ENCODE measurements at regions not wholly inside any gene's neighbourhood (a gene's known extent, or its start where the extent isn't known, plus 50 kb on each side); places are given as distances from the start of the nearest gene placed in this dataset.
"Not testable (repeated sequence)": the region's sequence is repeated elsewhere in the genome, so short reads cannot be mapped to it uniquely, and the experiment has no call there.

- no peak for DNase-seq (ENCODE audit: low read depth in 2 of 2)
These were observed 1122.2 kb upstream of the CELF2 start for GRCh38 chr10:9895453-9895852.

- no peak for DNase-seq (ENCODE audit: low read depth in 2 of 2)
These were observed 1121.7 kb upstream of the CELF2 start for GRCh38 chr10:9895981-9896380.

- no peak for DNase-seq (ENCODE audit: low read depth in 2 of 2)
These were observed 1118.9 kb upstream of the CELF2 start for GRCh38 chr10:9898633-9899395.

- DNase-seq (ENCODE audit: low read depth in 2 of 2): no peak
These were observed 1116.9 kb upstream of the CELF2 start for GRCh38 chr10:9900751-9901150.

GRCh38 chr10:9901971-9902370 is 1115.7 kb upstream of the CELF2 start:
- no peak for DNase-seq (ENCODE audit: low read depth in 2 of 2)

- no peak for DNase-seq (ENCODE audit: low read depth in 2 of 2)
These were observed 1107.2 kb upstream of the CELF2 start for GRCh38 chr10:9910446-9910845.

GRCh38 chr10:9911488-9911887 is 1106.2 kb upstream of the CELF2 start:
- DNase-seq (ENCODE audit: low read depth in 2 of 2): no peak

- DNase-seq (ENCODE audit: low read depth in 2 of 2): no peak
These were observed 1103.7 kb upstream of the CELF2 start for GRCh38 chr10:9913876-9914514.

- no peak for DNase-seq (ENCODE audit: low read depth in 2 of 2)
These were observed 1096.1 kb upstream of the CELF2 start for GRCh38 chr10:9921544-9921943.

- DNase-seq (ENCODE audit: low read depth in 2 of 2): no peak
These were observed 1095.4 kb upstream of the CELF2 start for GRCh38 chr10:9922126-9922870.

GRCh38 chr10:9926003-9926402 is 1091.7 kb upstream of the CELF2 start:
- DNase-seq (ENCODE audit: low read depth in 2 of 2): no peak

GRCh38 chr10:9926881-9927280 is 1090.8 kb upstream of the CELF2 start:
- no peak for DNase-seq (ENCODE audit: low read depth in 2 of 2)

- no peak for DNase-seq (ENCODE audit: low read depth in 2 of 2)
These were observed 1078.0 kb upstream of the CELF2 start for GRCh38 chr10:9939716-9940115.

GRCh38 chr10:9944690-9945089 is 1073.0 kb upstream of the CELF2 start:
- DNase-seq (ENCODE audit: low read depth in 2 of 2): no peak

GRCh38 chr10:9950070-9950469 is 1067.6 kb upstream of the CELF2 start:
- no peak for DNase-seq (ENCODE audit: low read depth in 2 of 2)

GRCh38 chr10:9951481-9952257 is 1066.0 kb upstream of the CELF2 start:
- no peak for DNase-seq (ENCODE audit: low read depth in 2 of 2)

GRCh38 chr10:9957351-9957750 is 1060.3 kb upstream of the CELF2 start:
- DNase-seq (ENCODE audit: low read depth in 2 of 2): no peak

GRCh38 chr10:9957876-9958275 is 1059.8 kb upstream of the CELF2 start:
- DNase-seq (ENCODE audit: low read depth in 2 of 2): not testable (repeated sequence)

GRCh38 chr10:9965341-9965740 is 1052.3 kb upstream of the CELF2 start:
- DNase-seq (ENCODE audit: low read depth in 2 of 2): no peak

- DNase-seq (ENCODE audit: low read depth in 2 of 2): no peak
These were observed 1030.9 kb upstream of the CELF2 start for GRCh38 chr10:9986786-9987185.

- no peak for DNase-seq (ENCODE audit: low read depth in 2 of 2)
These were observed 1030.5 kb upstream of the CELF2 start for GRCh38 chr10:9987197-9987596.

- DNase-seq (ENCODE audit: low read depth in 2 of 2): no peak
These were observed 1025.0 kb upstream of the CELF2 start for GRCh38 chr10:9992661-9993060.
